ENCODE measurements at regions not wholly inside any gene's neighbourhood (a gene's known extent, or its start where the extent isn't known, plus 50 kb on each side); places are given as distances from the start of the nearest gene placed in this dataset.

DNA sequence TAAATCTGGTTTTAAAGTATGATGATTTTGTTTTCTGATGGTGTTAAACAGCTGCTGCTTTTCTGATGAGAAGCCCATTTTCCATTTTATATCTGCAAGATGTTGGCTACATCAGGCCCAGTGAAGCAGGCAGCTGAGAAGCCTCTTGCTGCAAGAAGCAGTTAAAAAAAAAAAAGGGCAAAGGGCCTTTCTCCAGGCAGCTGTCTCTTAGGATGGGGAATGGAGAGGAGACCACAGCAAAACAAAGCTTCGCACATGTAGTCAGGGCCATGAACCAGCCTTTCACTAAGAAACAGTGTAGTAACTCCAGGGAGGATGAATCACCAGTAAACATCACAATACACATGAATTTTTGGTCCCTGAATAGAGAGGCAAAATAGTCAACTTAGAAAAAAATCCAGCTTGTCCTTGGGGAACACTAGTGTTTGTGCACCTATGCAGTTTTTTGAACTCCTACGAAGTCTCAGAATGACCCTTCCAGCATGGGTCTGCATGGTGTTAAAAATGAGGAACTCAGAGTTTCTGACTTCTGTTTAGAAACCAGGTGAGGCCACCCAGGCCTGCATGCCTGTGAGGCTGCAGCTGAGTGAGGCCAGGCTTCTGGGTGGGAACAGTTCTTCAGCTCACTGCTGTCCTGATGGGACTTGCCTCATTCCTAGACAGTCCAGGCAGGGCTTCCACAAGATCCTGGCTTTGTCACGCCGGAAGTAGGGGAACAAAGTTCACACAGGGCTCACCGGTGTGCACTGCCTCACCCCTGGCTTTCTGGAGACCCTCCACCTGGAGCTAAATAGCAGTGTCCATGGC, 518.7 kb downstream of the MCTP2 start:
- ATAC-seq (peak; percentile 48), FAIRE-seq (no peak), DNase-seq (ENCODE audit: low spot score) (no peak)
- no peaks in the 10 kb centered on the region for H3K36me3 ChIP-seq (replicated peaks in 1 of 2; ENCODE audit: control insufficient read depth in 1 of 2, insufficient read depth in 2 of 2, low read length in 2 of 2)
- POLR2A ChIA-PET = no interaction called here
- intact Hi-C loops (cut with micrococcal nuclease; ENCODE audit: unreplicated experiment) = no loop called here
- H4K20me1 ChIP-seq (ENCODE audit: insufficient read depth, low read length) = no peaks in the 10 kb centered on the region
- no peak overlapping the region for H3K4me3 ChIP-seq (replicated peaks in 1 of 3; ENCODE audit: insufficient read depth in 1 of 3, low read depth in 2 of 3, low read length in 3 of 3)
- no peak overlapping the region for H2AFZ ChIP-seq (ENCODE audit: low read length)
- H3K79me2 ChIP-seq (ENCODE audit: insufficient read depth, low read length) = no peaks in the 10 kb centered on the region
- in situ Hi-C loops (cut with HindIII; ENCODE audit: extremely low pct_ligation_motif_present, low pct_unique_long_range_greater_than_20kb) = no loop called here
- TF ChIP-seq BCL6 (CRISPR knock-in tag; IDR thresholded peaks at IDR 0.05) (peak; percentile 54), ZNF572 (CRISPR knock-in tag; IDR thresholded peaks at IDR 0.05) (no peak), SNAPC2 (CRISPR knock-in tag; IDR thresholded peaks at IDR 0.05) (no peak), SMYD3 (CRISPR knock-in tag; IDR thresholded peaks at IDR 0.05) (no peak), GABPB1 (CRISPR knock-in tag; IDR thresholded peaks at IDR 0.05) (peak; percentile 41; the same call in 1 of the 2 replicates), GABPA (IDR thresholded peaks at IDR 0.05; ENCODE audit: low read depth, low read length) (no peak), GABPA (CRISPR knock-in tag; IDR thresholded peaks at IDR 0.05; ENCODE audit: low read depth) (peak; percentile 40)
- no peak overlapping the region for H3K27ac ChIP-seq (ENCODE audit: extremely low read length, insufficient read depth, low read length)
- H3K27me3 ChIP-seq (ENCODE audit: control insufficient read depth in 1 of 2, insufficient read depth in 2 of 2, low read length in 2 of 2) = no peaks in the 10 kb centered on the region
- no TSS peak for BruUV-seq (replicated peaks)
- H3K9ac ChIP-seq (ENCODE audit: insufficient read depth, low read depth, low read length) = no peak overlapping the region
- no peaks in the 10 kb centered on the region for H3K9me3 ChIP-seq (ENCODE audit: low read length)
- H3K4me2 ChIP-seq (ENCODE audit: low read depth, low read length) = no peak overlapping the region
- CTCF ChIA-PET (ENCODE audit: low intra/inter-chr PET ratio, low total read pairs) = no interaction called here
- H3K4me1 ChIP-seq (ENCODE audit: insufficient read depth, low read length) = 0 out of 2 replicates have a peak, but pooled peaks cover 8% of the 10 kb centered on the region
- 10% methylated on average over 5 of the region's 5 CpGs for WGBS (ENCODE audit: low lambda C conversion rate)

DNA sequence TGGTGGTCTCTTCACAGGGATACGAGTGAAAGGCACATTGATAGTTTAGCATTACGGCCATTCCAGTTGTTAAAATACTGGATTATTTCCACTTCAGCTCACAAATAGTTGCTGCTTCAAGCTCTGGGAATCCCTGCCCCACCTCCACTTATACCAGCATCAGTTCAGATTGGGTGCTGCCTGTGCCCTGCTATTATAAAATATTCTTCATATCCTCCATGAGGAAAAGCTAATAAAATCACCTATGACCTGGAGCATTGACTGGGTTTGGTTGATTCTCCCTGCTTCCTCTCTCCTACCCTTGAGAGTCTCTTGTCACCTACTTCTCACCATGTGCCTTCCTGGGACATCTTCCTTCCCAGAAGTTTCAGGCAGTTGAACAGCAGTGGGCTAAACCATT, 529.0 kb downstream of the MCTP2 start:
- in situ Hi-C loops (cut with HindIII; ENCODE audit: extremely low pct_ligation_motif_present, low pct_unique_long_range_greater_than_20kb) (no loop called here), intact Hi-C loops (cut with micrococcal nuclease; ENCODE audit: unreplicated experiment) (no loop called here)
- H2AFZ ChIP-seq (ENCODE audit: low read length) = no peak overlapping the region
- ChIA-PET POLR2A (no interaction called here), CTCF (ENCODE audit: low intra/inter-chr PET ratio, low total read pairs) (no interaction called here)
- no peaks in the 10 kb centered on the region for H4K20me1 ChIP-seq (ENCODE audit: insufficient read depth, low read length)
- no peak for FAIRE-seq
- no peak for DNase-seq (ENCODE audit: low spot score)
- no peaks in the 10 kb centered on the region for H3K27me3 ChIP-seq (ENCODE audit: control insufficient read depth in 1 of 2, insufficient read depth in 2 of 2, low read length in 2 of 2)
- H3K4me1 ChIP-seq (ENCODE audit: insufficient read depth, low read length) = no peaks in the 10 kb centered on the region
- H3K27ac ChIP-seq (ENCODE audit: extremely low read length, insufficient read depth, low read length) = no peak overlapping the region
- no peaks in the 10 kb centered on the region for H3K36me3 ChIP-seq (replicated peaks in 1 of 2; ENCODE audit: control insufficient read depth in 1 of 2, insufficient read depth in 2 of 2, low read length in 2 of 2)
- WGBS (ENCODE audit: low lambda C conversion rate) = 41% methylated on average over 2 of the region's 2 CpGs
- TF ChIP-seq, protein P1, sequence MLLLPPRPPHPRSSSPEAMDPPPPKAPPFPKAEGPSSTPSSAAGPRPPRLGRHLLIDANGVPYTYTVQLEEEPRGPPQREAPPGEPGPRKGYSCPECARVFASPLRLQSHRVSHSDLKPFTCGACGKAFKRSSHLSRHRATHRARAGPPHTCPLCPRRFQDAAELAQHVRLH (CRISPR knock-in tag; IDR thresholded peaks at IDR 0.05; ENCODE audit: borderline replicate concordance, low read depth) = no peak
- no peak for TF ChIP-seq YY1 (IDR thresholded peaks at IDR 0.05; ENCODE audit: insufficient read depth, insufficient replicate concordance, low read depth, low read length)
- TF ChIP-seq, protein P2, sequence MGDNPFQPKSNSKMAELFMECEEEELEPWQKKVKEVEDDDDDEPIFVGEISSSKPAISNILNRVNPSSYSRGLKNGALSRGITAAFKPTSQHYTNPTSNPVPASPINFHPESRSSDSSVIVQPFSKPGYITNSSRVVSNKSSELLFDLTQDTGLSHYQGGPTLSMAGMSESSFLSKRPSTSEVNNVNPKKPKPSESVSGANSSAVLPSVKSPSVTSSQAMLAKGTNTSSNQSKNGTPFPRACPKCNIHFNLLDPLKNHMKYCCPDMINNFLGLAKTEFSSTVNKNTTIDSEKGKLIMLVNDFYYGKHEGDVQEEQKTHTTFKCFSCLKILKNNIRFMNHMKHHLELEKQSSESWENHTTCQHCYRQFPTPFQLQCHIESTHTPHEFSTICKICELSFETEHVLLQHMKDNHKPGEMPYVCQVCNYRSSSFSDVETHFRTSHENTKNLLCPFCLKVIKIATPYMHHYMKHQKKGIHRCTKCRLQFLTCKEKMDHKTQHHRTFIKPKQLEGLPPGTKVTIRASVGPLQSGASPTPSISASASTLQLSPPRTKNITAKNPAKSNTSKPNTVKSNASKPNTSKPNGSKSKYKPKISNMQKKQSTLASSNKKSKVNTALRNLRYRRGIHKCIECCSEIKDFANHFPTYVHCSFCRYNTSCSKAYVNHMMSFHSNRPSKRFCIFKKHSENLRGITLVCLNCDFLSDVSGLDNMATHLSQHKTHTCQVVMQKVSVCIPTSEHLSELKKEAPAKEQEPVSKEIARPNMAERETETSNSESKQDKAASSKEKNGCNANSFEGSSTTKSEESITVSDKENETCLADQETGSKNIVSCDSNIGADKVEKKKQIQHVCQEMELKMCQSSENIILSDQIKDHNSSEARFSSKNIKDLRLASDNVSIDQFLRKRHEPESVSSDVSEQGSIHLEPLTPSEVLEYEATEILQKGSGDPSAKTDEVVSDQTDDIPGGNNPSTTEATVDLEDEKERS (CRISPR knock-in tag; IDR thresholded peaks at IDR 0.05) = no peak
- TF ChIP-seq, protein P3, sequence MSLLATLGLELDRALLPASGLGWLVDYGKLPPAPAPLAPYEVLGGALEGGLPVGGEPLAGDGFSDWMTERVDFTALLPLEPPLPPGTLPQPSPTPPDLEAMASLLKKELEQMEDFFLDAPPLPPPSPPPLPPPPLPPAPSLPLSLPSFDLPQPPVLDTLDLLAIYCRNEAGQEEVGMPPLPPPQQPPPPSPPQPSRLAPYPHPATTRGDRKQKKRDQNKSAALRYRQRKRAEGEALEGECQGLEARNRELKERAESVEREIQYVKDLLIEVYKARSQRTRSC (CRISPR knock-in tag; IDR thresholded peaks at IDR 0.05; ENCODE audit: low read depth) = no peak
- TF ChIP-seq ZNF326 (CRISPR knock-in tag; IDR thresholded peaks at IDR 0.05; ENCODE audit: borderline replicate concordance) = no peak
- no peak for TF ChIP-seq RFX5 (IDR thresholded peaks at IDR 0.05; ENCODE audit: low read depth, low read length)
- TF ChIP-seq TOPORS (CRISPR knock-in tag; IDR thresholded peaks at IDR 0.05) = no peak
- TF ChIP-seq ZKSCAN5 (CRISPR knock-in tag; IDR thresholded peaks at IDR 0.05) = no peak
- no peak overlapping the region for H3K9ac ChIP-seq (ENCODE audit: insufficient read depth, low read depth, low read length)
- no TSS peak for BruUV-seq (replicated peaks)
- no peaks in the 10 kb centered on the region for H3K79me2 ChIP-seq (ENCODE audit: insufficient read depth, low read length)
- H3K9me3 ChIP-seq (ENCODE audit: low read length) = peaks cover 19% of the 10 kb centered on the region; the same call in 1 of the 2 replicates
- no peak overlapping the region for H3K4me2 ChIP-seq (ENCODE audit: low read depth, low read length)
- no peak overlapping the region for H3K4me3 ChIP-seq (replicated peaks in 1 of 3; ENCODE audit: insufficient read depth in 1 of 3, low read depth in 2 of 3, low read length in 3 of 3)
- ATAC-seq = no peak
